Neural cell (in vitro differentiated cells): ENCODE measurements at regions not wholly inside any gene's neighbourhood (a gene's known extent, or its start where the extent isn't known, plus 50 kb on each side); places are given as distances from the start of the nearest gene placed in this dataset.

ENCODE experiments used
- H2AFZ ChIP-seq: fragments of 200-600, 300-800 bp; sonication (generic), shearing (Covaris generic); 2 replicates; pipeline ENCODE4 v1.6.0; 2014; ENCODE audit warnings: low read depth, mild to moderate bottlenecking, antibody characterized with exemption, low read length, moderate library complexity
- H3F3A ChIP-seq: fragments of 200-600 bp; shearing (Covaris generic); 2 replicates; pipeline ENCODE4 v1.6.1; 2016; ENCODE audit warnings: mild to moderate bottlenecking, moderate library complexity, mixed read lengths, antibody characterized with exemption, low read length; ENCODE audit not compliant: insufficient read depth, poor library complexity, severe bottlenecking
- H3K27ac ChIP-seq: fragments of 200-600, 300-800 bp; sonication (generic), shearing (Covaris generic); 2 replicates; pipeline ENCODE4 v1.5.1; 2014; ENCODE audit warnings: mild to moderate bottlenecking, low read length, moderate library complexity
- H3K27me3 ChIP-seq: fragments of 300-800, 200-600 bp; sonication (generic), shearing (Covaris generic); 2 replicates; pipeline ENCODE4 v1.6.0; 2014; ENCODE audit warnings: mild to moderate bottlenecking, low read depth, low read length, moderate library complexity; ENCODE audit not compliant: insufficient read depth
- H3K36me3 ChIP-seq: fragments of 300-800, 200-600 bp; sonication (generic), shearing (Covaris generic); 2 replicates; pipeline ENCODE4 v1.5.1; 2014; ENCODE audit warnings: mild to moderate bottlenecking, antibody characterized with exemption, low read length, moderate library complexity; ENCODE audit not compliant: insufficient read depth
- H3K4me2 ChIP-seq: fragments of 300-800, 200-600 bp; sonication (generic), shearing (Covaris generic); 2 replicates; pipeline ENCODE4 v1.6.0; 2014; ENCODE audit warnings: mild to moderate bottlenecking, low read length
- H3K4me3 ChIP-seq: fragments of 300-800, 200-600 bp; sonication (generic), shearing (Covaris generic); 2 replicates; pipeline ENCODE4 v1.5.1; 2014; ENCODE audit warnings: mild to moderate bottlenecking, low read length, moderate library complexity
- H3K79me2 ChIP-seq: fragments of 200-600 bp; shearing (Covaris generic); replicated peaks from 2 replicates; pipeline ENCODE4 v1.6.0; 2014; ENCODE audit warnings: mild to moderate bottlenecking, low read length, moderate library complexity; ENCODE audit not compliant: insufficient read depth
- H3K9ac ChIP-seq: fragments of 300-800, 200-600 bp; sonication (generic), shearing (Covaris generic); 2 replicates; pipeline ENCODE4 v1.6.1; 2016; ENCODE audit warnings: mild to moderate bottlenecking, low read length, mixed read lengths
- H3K9me2 ChIP-seq: fragments of 200-600 bp; shearing (Covaris generic); 2 replicates; pipeline ENCODE4 v1.6.1; 2016; ENCODE audit warnings: mild to moderate bottlenecking, low read length, mixed read lengths; ENCODE audit not compliant: insufficient read depth
- H3K9me3 ChIP-seq: fragments of 200-600, 300-800 bp; sonication (generic), shearing (Covaris generic); 2 replicates; pipeline ENCODE4 v1.6.1; 2016; ENCODE audit warnings: mild to moderate bottlenecking, mixed run types, low read length, moderate library complexity, mixed read lengths
- H4K20me1 ChIP-seq: fragments of 200-600 bp; shearing (Covaris generic); 2 replicates; pipeline ENCODE4 v1.6.1; 2016; ENCODE audit warnings: mild to moderate bottlenecking, mixed run types; ENCODE audit not compliant: insufficient read depth
- CTCF ChIP-seq: fragments of 450-650 bp; IDR thresholded peaks from 2 replicates; pipeline ENCODE4 v1.5.1; 2014; ENCODE audit warnings: antibody characterized with exemption, mild to moderate bottlenecking, moderate library complexity; ENCODE audit not compliant: poor library complexity, severe bottlenecking
- EP300 ChIP-seq: fragments of 450-650 bp; conservative IDR thresholded peaks from 2 replicates; pipeline ENCODE4 v1.6.1; 2014; ENCODE audit warnings: antibody characterized with exemption, mild to moderate bottlenecking, moderate library complexity; ENCODE audit not compliant: poor library complexity, severe bottlenecking
- EZH2 ChIP-seq: fragments of 200-600, 300-800 bp; shearing (Covaris generic), sonication (generic); IDR thresholded peaks from 2 replicates; pipeline ENCODE4 v1.6.1; 2014; ENCODE audit warnings: antibody characterized with exemption, low read length, borderline replicate concordance, mild to moderate bottlenecking; ENCODE audit not compliant: insufficient read depth, poor library complexity, severe bottlenecking
- MXI1 ChIP-seq: fragments of 450-650 bp; conservative IDR thresholded peaks from 2 replicates; pipeline ENCODE4 v1.6.1; 2014; ENCODE audit warnings: antibody characterized with exemption, mild to moderate bottlenecking; ENCODE audit not compliant: poor library complexity, severe bottlenecking
- POLR2AphosphoS5 ChIP-seq: IDR thresholded peaks from 2 replicates; pipeline ENCODE4 v1.6.1; 2012
- RAD21 ChIP-seq: fragments of 450-650 bp; conservative IDR thresholded peaks from 2 replicates; pipeline ENCODE4 v1.6.1; 2014; ENCODE audit warnings: antibody characterized with exemption, mild to moderate bottlenecking, moderate library complexity
- SMC3 ChIP-seq: fragments of 450-650 bp; conservative IDR thresholded peaks from 2 replicates; pipeline ENCODE4 v1.6.1; 2014; ENCODE audit warnings: antibody characterized with exemption, mild to moderate bottlenecking, moderate library complexity; ENCODE audit not compliant: poor library complexity
- TAF1 ChIP-seq: IDR thresholded peaks from 2 replicates; pipeline ENCODE4 v1.6.1; 2012; ENCODE audit warnings: low read depth
- TF ChIP-seq, protein P1 (sequence below): IDR thresholded peaks from 2 replicates; pipeline ENCODE4 v1.6.1; 2012; ENCODE audit warnings: borderline replicate concordance

DNA sequence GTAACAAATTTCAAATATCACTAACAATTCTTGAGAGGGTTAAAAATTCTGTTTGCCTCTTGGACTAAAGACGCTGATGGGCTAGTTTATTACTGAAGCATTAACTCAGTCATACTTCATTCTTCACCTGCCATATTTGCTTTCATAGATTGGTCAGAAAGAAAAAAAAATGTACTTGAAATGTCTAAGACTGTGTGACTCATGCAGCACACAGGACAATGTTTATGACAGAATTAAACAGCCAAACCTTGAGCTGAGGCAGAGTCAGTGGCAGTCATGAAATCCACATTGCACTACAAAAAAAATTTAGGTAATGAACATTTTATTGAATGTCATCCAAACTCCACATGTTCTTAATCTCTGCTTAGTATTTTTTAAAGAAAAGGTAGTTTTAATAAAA is 135.6 kb downstream of the PRR20E start:
- TF ChIP-seq POLR2AphosphoS5 (no peak), MXI1 (no peak), TAF1 (no peak), EZH2 (no peak), EP300 (no peak), SMC3 (no peak), RAD21 (no peak), CTCF (no peak)
- TF ChIP-seq, protein P1, sequence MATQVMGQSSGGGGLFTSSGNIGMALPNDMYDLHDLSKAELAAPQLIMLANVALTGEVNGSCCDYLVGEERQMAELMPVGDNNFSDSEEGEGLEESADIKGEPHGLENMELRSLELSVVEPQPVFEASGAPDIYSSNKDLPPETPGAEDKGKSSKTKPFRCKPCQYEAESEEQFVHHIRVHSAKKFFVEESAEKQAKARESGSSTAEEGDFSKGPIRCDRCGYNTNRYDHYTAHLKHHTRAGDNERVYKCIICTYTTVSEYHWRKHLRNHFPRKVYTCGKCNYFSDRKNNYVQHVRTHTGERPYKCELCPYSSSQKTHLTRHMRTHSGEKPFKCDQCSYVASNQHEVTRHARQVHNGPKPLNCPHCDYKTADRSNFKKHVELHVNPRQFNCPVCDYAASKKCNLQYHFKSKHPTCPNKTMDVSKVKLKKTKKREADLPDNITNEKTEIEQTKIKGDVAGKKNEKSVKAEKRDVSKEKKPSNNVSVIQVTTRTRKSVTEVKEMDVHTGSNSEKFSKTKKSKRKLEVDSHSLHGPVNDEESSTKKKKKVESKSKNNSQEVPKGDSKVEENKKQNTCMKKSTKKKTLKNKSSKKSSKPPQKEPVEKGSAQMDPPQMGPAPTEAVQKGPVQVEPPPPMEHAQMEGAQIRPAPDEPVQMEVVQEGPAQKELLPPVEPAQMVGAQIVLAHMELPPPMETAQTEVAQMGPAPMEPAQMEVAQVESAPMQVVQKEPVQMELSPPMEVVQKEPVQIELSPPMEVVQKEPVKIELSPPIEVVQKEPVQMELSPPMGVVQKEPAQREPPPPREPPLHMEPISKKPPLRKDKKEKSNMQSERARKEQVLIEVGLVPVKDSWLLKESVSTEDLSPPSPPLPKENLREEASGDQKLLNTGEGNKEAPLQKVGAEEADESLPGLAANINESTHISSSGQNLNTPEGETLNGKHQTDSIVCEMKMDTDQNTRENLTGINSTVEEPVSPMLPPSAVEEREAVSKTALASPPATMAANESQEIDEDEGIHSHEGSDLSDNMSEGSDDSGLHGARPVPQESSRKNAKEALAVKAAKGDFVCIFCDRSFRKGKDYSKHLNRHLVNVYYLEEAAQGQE, result no peak
- Histone ChIP-seq H3K4me2 (no peak overlapping the region), H3K79me2 (no peaks in the 10 kb centered on the region), H2AFZ (no peak overlapping the region), H3K4me3 (no peak overlapping the region), H3K27me3 (no peaks in the 10 kb centered on the region), H3F3A (no peaks in the 10 kb centered on the region), H3K9ac (no peak overlapping the region), H3K9me3 (no peaks in the 10 kb centered on the region), H3K27ac (no peak overlapping the region), H4K20me1 (no peaks in the 10 kb centered on the region), H3K36me3 (no peaks in the 10 kb centered on the region), H3K9me2 (no peaks in the 10 kb centered on the region)

GRCh38 chr13:57311009-57311586 is 144.1 kb downstream of the PRR20E start:
- no peaks in the 10 kb centered on the region for H4K20me1 ChIP-seq
- H2AFZ ChIP-seq, result no peak overlapping the region
- H3K4me3 ChIP-seq, result no peak overlapping the region
- no peak overlapping the region for H3K9ac ChIP-seq
- H3K9me3 ChIP-seq, result no peaks in the 10 kb centered on the region
- H3K27me3 ChIP-seq, result no peaks in the 10 kb centered on the region
- H3K9me2 ChIP-seq, result no peaks in the 10 kb centered on the region
- H3K27ac ChIP-seq, result no peak overlapping the region
- H3K79me2 ChIP-seq, result no peaks in the 10 kb centered on the region
- H3F3A ChIP-seq, result no peaks in the 10 kb centered on the region
- no peak for TF ChIP-seq EZH2
- TF ChIP-seq MXI1, result no peak
- TF ChIP-seq CTCF, result no peak
- TF ChIP-seq POLR2AphosphoS5, result no peak
- no peak for TF ChIP-seq RAD21
- TF ChIP-seq TAF1, result no peak
- no peak for TF ChIP-seq SMC3
- no peak for TF ChIP-seq EP300
- TF ChIP-seq, protein P1, result no peak
- no peaks in the 10 kb centered on the region for H3K36me3 ChIP-seq
- H3K4me2 ChIP-seq, result no peak overlapping the region
